ENCODE measurements at regions not wholly inside any gene's neighbourhood (a gene's known extent, or its start where the extent isn't known, plus 50 kb on each side); places are given as distances from the start of the nearest gene placed in this dataset.

- RAD21 ChIA-PET (ENCODE audit: low non-redundant PET in 1 of 2, low total read pairs in 2 of 2, uncharacterized antibody in 2 of 2, unreplicated experiment in 2 of 2) = no interaction called here
- Histone ChIP-seq H4K20me1 (ENCODE audit: insufficient read depth) (no peaks in the 10 kb centered on the region), H3K27me3 (ENCODE audit: insufficient read depth, low read length) (no peaks in the 10 kb centered on the region), H3K4me1 (ENCODE audit: control insufficient read depth in 1 of 2, insufficient read depth in 2 of 2, low read length in 2 of 2) (no peaks in the 10 kb centered on the region), H3K9ac (ENCODE audit: low read length) (no peak overlapping the region), H3K36me3 (ENCODE audit: control insufficient read depth in 1 of 2, insufficient read depth in 2 of 2, low read length in 2 of 2) (no peaks in the 10 kb centered on the region), H3K4me3 (replicated peaks in 1 of 2; ENCODE audit: low read depth in 1 of 2, low read length in 2 of 2) (no peak overlapping the region), H3K9me3 (ENCODE audit: control insufficient read depth in 1 of 2, insufficient read depth in 1 of 2, low read depth in 1 of 2, low read length in 2 of 2) (peaks cover 0 to 34% of the 10 kb centered on the region in 2 experiments; a peak in 2 of 4 replicates), H3K27ac (ENCODE audit: low read depth, low read length) (no peak overlapping the region), H3K9me2 (ENCODE audit: insufficient read depth) (no peaks in the 10 kb centered on the region), H3K4me2 (ENCODE audit: low read length) (no peak overlapping the region), H3K79me2 (ENCODE audit: insufficient read depth, low read length) (no peaks in the 10 kb centered on the region), H2AFZ (ENCODE audit: low read depth, low read length, poor library complexity, severe bottlenecking) (no peak overlapping the region)
- CTCF ChIA-PET = no interaction called here
- POLR2A ChIA-PET = no interaction called here
- ATAC-seq = no peak
- DNase-seq (ENCODE audit: low read depth, low spot score) = no peak
- intact Hi-C loops (cut with micrococcal nuclease) = no loop called here
- no peak for TF ChIP-seq EGR1 (IDR thresholded peaks at IDR 0.05; ENCODE audit: low read depth)
- TF ChIP-seq CBX3 (IDR thresholded peaks at IDR 0.05; ENCODE audit: low read depth) = no peak
- TF ChIP-seq TCF7L2 (IDR thresholded peaks at IDR 0.05; ENCODE audit: borderline replicate concordance, extremely low read depth, insufficient read depth, insufficient read length) = no peak
- TF ChIP-seq SP1 (IDR thresholded peaks at IDR 0.05; ENCODE audit: low read depth) = no peak
- no peak for TF ChIP-seq YY1 (IDR thresholded peaks at IDR 0.05; ENCODE audit: extremely low read depth, insufficient replicate concordance, low read depth, low read length)
- no peak for TF ChIP-seq ZFX (IDR thresholded peaks at IDR 0.05)
- no TSS peak for BruUV-seq (replicated peaks)
Measured at GRCh38 chr19:56976300-56976699, 135.8 kb upstream of the PEG3 start.

GRCh38 chr19:56976995-56977906, 136.7 kb upstream of the PEG3 start:
- RAD21 ChIA-PET (ENCODE audit: low non-redundant PET in 1 of 2, low total read pairs in 2 of 2, uncharacterized antibody in 2 of 2, unreplicated experiment in 2 of 2) = no interaction called here
- no peak overlapping the region for H3K4me3 ChIP-seq (replicated peaks in 1 of 2; ENCODE audit: low read depth in 1 of 2, low read length in 2 of 2)
- no peaks in the 10 kb centered on the region for H3K79me2 ChIP-seq (ENCODE audit: insufficient read depth, low read length)
- H3K9me3 ChIP-seq (ENCODE audit: control insufficient read depth in 1 of 2, insufficient read depth in 1 of 2, low read depth in 1 of 2, low read length in 2 of 2) = peaks cover 0 to 36% of the 10 kb centered on the region in 2 experiments; a peak in 1 of 4 replicates
- no TSS peak for BruUV-seq (replicated peaks)
- TF ChIP-seq EGR1 (IDR thresholded peaks at IDR 0.05; ENCODE audit: low read depth) (no peak), EZH2phosphoT487 (IDR thresholded peaks at IDR 0.05; ENCODE audit: borderline replicate concordance) (no peak), POLR2A (IDR thresholded peaks at IDR 0.05; ENCODE audit: borderline replicate concordance, extremely low read depth, insufficient read depth, insufficient read length) (no peak), JUND (IDR thresholded peaks at IDR 0.05) (no peak), ZNF274 (IDR thresholded peaks at IDR 0.05; ENCODE audit: low read depth, low read length) (no peak), ZFX (IDR thresholded peaks at IDR 0.05) (no peak), CBX3 (IDR thresholded peaks at IDR 0.05; ENCODE audit: low read depth) (no peak), SIN3A (IDR thresholded peaks at IDR 0.05; ENCODE audit: low read depth) (no peak), SP1 (IDR thresholded peaks at IDR 0.05; ENCODE audit: low read depth) (no peak)
- no peak overlapping the region for H3K9ac ChIP-seq (ENCODE audit: low read length)
- H2AFZ ChIP-seq (ENCODE audit: low read depth, low read length, poor library complexity, severe bottlenecking) = no peak overlapping the region
- no peak overlapping the region for H3K4me2 ChIP-seq (ENCODE audit: low read length)
- POLR2A ChIA-PET = no interaction called here
- no peak for DNase-seq (ENCODE audit: low read depth, low spot score)
- H3K9me2 ChIP-seq (ENCODE audit: insufficient read depth) = no peaks in the 10 kb centered on the region
- H3K27ac ChIP-seq (ENCODE audit: low read depth, low read length) = no peak overlapping the region
- CTCF ChIA-PET = no interaction called here
- intact Hi-C loops (cut with micrococcal nuclease) = no loop called here
- H3K36me3 ChIP-seq (ENCODE audit: control insufficient read depth in 1 of 2, insufficient read depth in 2 of 2, low read length in 2 of 2) = no peaks in the 10 kb centered on the region
- no peaks in the 10 kb centered on the region for H3K27me3 ChIP-seq (ENCODE audit: insufficient read depth, low read length)
- no peaks in the 10 kb centered on the region for H4K20me1 ChIP-seq (ENCODE audit: insufficient read depth)
- ATAC-seq = no peak
- H3K4me1 ChIP-seq (ENCODE audit: control insufficient read depth in 1 of 2, insufficient read depth in 2 of 2, low read length in 2 of 2) = no peaks in the 10 kb centered on the region
